ENCODE measurements at regions not wholly inside any gene's neighbourhood (a gene's known extent, or its start where the extent isn't known, plus 50 kb on each side); places are given as distances from the start of the nearest gene placed in this dataset.
"Not testable (repeated sequence)": the region's sequence is repeated elsewhere in the genome, so short reads cannot be mapped to it uniquely, and the experiment has no call there.

DNA sequence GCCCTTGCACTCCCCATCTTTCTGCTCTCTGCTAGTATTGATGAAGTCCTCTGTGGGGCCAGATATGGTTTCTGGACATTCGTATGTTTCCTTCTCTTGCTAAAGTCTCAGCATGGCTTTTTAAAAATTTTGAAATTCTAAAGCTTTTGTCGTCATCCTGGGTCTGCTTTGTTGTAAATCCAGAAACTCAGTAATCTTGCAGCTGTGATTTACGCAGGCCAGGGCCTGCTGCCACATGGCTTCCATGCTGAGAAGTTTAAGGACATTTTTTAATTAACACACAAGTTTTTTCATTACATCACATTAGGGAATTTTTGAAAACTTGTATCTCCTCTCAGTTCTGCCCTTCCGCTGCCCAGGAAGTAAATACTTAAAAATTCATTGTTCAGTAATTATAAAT is 686.1 kb upstream of the IGFBP3 start:
- no peak for DNase-seq

- no peak for DNase-seq
Measured at GRCh38 chr7:46606761-46607160, 685.7 kb upstream of the IGFBP3 start.

- no peak for DNase-seq
Measured at GRCh38 chr7:46604241-46604661, 683.2 kb upstream of the IGFBP3 start.

- DNase-seq, result no peak
Measured at GRCh38 chr7:46603780-46604179, 682.7 kb upstream of the IGFBP3 start.

DNA sequence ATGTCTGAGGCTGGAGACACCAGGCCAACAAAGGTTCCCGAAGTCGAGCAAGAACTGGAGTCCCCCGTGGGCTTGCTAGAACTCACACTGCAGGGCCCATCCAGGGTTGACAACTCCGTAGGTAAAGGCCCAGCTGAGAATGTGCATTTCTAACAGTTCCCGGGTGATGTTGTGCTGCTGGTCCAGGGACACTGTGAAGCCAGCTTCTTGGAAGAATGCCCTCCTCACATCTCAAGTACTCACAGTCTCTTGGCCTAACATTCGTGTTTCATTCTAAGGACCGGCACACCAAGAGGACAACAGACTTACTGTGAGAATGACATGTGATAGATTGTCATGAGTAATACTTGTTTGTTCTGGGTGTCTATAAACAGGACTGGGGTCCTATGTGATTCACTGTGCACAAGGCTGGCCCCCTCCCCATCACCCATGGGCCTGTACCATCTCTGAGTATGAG is 682.3 kb upstream of the IGFBP3 start:
- DNase-seq, result no peak

DNA sequence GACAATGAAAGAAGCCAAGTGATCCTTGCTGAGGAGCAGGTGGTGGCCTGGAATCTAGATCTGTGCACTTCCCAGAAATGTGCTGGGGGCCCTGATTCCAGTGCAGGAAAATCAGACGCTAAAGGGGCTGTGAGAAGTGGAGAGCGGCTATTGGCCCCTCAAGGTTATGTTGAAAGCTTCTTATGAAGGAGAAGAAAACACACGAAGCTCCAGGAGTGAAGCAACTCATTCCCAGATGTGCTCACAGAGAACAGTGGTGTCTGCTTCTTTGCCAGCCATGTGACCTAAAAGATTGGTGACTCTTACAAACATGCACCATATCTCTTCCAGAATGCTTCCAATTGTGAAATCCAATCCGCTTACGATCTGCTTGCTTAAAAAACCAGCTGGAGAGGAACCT is 679.3 kb upstream of the IGFBP3 start:
- no peak for DNase-seq

GRCh38 chr7:46594831-46595230 is 673.8 kb upstream of the IGFBP3 start:
- not testable (repeated sequence) for DNase-seq

DNA sequence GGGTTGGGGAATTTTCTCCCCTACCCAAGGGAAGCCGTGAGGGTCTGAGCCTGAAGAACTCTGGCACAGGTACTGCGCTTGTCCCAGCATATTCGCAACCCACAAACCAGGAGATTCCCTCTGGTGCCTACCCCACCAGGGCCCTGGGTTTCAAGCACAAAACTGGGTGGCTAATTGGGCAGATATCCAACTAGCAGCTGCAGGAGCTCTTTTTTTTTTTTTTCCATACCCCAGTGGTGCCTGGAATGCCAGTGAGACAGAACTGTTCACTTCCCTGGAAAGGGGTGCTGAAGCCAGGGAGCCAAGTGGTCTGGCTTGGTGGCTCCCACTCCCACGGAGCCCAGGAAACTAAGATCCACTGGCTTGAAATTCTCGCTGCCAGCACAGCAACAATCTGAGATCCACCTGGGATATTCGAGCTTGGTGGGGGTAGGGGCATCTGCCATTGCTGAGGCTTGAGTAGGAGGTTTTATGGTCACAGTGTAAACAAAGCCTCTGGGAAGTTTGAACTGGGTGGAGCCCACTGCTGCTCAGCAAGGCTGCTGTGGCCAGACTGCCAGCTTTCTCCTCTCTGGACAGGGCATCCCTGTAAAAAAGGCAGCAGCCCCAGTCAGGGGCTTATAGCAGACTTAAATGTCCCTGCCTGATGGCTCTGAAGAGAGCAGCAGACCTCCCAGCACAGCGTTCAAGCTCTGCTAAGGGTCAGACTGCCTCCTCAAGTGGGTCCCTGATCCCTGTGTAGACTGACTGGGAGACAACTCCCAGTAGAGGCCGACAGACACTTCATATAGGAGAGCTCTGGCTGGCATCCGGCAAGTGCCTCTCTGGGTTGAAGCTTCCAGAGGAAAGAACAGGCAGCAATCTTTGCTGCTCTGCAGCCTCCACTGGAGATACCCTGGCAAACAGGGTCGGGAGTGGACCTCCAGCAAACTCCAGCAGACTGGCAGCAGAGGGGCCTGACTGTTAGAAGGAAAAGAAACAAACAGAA is 670.1 kb upstream of the IGFBP3 start:
- not testable (repeated sequence) for DNase-seq

- DNase-seq, result no peak
Measured at GRCh38 chr7:46589286-46589685, 668.2 kb upstream of the IGFBP3 start.

- no peak for DNase-seq
Measured at GRCh38 chr7:46586406-46586805, 665.3 kb upstream of the IGFBP3 start.

GRCh38 chr7:46583656-46584055 is 662.6 kb upstream of the IGFBP3 start:
- no peak for DNase-seq

GRCh38 chr7:46581268-46581667 is 660.2 kb upstream of the IGFBP3 start:
- DNase-seq, result no peak

- no peak for DNase-seq
Measured at GRCh38 chr7:46580766-46581165, 659.7 kb upstream of the IGFBP3 start.

GRCh38 chr7:46577394-46577793 is 656.3 kb upstream of the IGFBP3 start:
- no peak for DNase-seq

GRCh38 chr7:46576950-46577349 is 655.9 kb upstream of the IGFBP3 start:
- DNase-seq, result no peak

- no peak for DNase-seq
Measured at GRCh38 chr7:46572691-46573090, 651.6 kb upstream of the IGFBP3 start.

DNA sequence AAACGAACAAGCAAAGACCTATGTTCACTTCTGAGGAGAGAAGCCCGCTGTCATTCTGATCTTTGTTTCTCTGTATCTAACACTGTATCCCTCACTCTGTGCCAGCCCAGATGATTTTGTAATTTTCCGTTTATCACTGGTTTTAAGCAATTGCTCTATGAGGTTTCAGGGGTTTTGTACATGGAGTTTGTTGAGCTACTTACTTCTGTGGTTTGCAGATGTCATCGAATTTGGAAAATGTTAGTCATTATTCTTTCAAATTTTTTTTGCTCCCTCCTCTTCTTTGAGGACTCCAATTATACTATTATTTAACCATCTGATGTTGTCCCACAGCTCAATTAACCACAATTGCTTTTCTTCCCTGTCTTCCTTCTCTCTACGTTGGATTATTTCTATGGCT is 650.9 kb upstream of the IGFBP3 start:
- DNase-seq, result no peak

DNA sequence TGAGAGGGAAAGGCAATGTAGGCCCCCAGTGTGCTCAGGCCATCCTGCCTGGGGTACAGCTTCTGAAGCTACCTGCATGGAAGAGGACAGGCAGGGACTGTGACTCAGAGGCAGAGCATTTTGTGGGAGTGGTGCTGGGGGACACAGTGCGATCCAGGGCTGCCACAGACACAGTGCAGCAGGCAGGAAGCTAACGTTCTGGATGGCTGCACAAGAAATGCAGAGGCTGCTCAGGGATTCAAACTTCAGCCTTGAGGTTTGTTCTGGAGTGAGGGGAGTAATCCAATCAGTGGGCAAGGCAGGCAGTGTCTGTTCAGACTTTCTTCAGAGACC is 648.0 kb upstream of the IGFBP3 start:
- DNase-seq, result no peak

DNA sequence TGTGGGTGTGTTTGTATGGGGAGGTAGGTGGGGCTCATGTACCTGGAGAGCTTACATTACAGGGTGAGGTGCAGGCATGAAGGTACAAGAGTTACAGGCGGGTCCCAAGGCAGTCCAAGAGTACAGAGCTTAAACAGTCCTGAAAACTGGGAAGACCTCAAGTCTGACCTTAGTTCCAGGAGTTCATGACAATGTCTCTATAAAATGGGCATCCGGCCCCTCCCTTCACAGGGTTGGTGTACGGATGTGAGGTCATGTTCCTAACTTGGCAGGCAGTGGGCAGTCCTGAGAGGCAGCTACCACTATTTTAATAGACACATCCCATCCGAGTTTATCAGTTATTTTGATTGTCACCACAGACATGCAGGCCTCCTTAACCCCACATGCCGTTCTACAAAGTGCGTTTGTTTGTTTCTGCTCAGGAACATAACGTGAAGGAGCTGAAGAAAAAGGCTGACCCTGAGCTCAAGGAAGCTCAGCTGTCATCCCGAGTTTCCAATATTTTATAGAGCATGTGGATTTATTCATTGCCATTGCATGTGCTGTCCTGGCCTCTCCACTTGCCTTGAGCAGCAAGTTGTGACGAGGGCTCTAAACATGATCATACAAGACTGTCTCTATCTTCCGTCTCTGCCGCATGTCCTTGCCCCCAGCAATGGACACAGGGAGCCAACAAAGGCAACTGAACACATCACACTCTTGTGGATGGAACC is 647.5 kb upstream of the IGFBP3 start:
- DNase-seq, result no peak

DNA sequence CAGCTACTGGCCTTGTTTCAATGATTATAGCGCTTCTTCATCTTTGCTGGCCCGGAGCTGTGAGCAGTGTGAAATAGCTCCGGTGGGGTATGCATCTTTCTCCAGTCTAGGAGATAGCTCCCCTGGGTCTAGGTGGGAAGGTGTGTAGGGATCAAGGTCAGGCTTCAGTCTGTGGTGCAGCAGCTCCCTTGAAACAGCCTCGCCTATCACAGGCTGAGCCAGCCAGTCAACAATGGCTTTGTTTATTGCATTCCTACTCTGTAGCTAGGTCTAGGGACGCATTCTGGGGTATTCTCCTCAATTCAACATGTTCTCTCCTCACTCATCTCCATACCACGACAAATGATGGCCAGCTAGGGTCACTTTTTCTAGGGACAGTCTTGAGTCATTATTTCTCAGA is 646.8 kb upstream of the IGFBP3 start:
- DNase-seq, result no peak

DNA sequence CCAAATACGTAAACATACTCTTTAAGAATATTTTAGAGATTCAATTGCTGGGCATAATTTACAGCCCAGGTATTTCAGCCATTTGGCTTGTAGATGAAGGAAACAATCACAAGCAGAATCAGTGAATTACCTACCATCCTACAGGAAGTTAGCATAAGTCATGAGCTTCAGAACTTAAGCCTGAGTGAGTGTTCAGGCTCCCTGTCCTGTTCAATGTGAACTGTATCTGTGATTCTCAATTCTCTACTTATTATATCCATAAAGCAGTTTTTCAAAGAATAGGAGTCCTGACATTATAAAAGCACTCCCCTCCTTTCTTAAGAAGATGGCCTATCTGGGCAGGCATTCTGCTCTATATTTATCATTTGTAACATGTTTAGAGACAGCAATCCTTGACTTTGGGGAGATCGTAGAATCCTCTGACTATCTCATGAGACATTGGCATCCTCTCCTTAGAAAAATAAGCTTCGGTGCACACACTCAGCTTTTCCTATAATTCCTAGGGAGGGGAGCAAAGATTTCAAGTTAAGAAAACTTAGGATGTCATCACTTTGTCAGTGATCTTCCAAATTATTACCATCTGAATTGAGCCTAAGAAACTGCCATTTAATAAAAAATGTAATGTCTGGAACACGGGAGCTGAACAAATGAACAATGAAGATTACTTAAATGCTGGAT is 645.2 kb upstream of the IGFBP3 start:
- DNase-seq, result no peak

DNA sequence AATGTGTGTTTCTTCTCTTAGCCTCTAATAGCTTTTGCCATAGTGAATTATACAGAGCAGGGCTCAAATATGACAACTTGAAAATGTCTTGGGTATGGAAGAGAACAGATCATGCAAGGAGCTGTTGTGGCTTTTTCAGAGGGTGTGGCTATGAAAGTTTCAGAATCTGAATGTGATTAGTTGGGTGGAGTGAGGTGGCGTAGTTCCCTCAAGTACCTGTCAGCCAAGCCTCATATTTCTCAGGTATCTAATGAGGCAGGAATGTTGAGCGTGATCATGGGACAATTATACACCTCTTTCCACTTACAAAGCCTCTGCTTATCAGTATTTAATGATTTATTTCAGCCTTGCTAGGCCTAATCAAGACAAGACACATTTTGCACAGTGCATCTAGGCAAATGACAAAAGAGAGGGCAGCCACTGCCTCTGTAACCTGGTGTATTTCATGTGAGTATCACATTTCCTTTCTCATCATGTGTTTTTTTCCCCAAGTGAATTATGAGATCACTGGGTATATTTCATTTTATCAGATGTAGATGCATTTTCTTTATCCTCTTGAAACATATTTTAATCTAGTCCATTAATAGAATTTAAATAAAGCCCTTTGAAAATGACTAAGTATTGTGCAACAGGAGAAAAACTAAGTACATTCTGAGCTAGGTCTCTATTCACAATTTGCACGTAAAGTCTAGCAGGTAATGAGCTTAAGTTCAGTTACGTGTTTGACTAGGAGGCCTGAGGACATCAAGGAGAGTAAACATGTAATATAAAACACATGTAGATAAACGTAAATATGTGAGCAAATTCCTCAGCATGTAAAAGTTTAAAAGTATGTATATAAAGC is 644.4 kb upstream of the IGFBP3 start:
- no peak for DNase-seq
